ENCODE measurements at regions not wholly inside any gene's neighbourhood (a gene's known extent, or its start where the extent isn't known, plus 50 kb on each side); places are given as distances from the start of the nearest gene placed in this dataset.

GRCh38 chr6:18835976-18836375 is 448.8 kb downstream of the RNF144B start:
- Histone ChIP-seq H4K20me1 (ENCODE audit: insufficient read depth, low read length) (no peaks in the 10 kb centered on the region), H3K4me2 (replicated peaks; ENCODE audit: extremely low read depth, low read length, poor library complexity, severe bottlenecking) (no peak overlapping the region), H3K9ac (ENCODE audit: insufficient read depth, low read length, poor library complexity, severe bottlenecking) (no peak overlapping the region), H3K27ac (ENCODE audit: low read depth in 1 of 2, low read length in 2 of 2) (no peak overlapping the region), H3K4me1 (ENCODE audit: control insufficient read depth in 1 of 2, insufficient read depth in 2 of 2, low read length in 2 of 2) (no peaks in the 10 kb centered on the region), H3K79me2 (ENCODE audit: insufficient read depth, low read length) (no peaks in the 10 kb centered on the region), H3K9me3 (replicated peaks in 1 of 2; ENCODE audit: control insufficient read depth in 1 of 2, insufficient read depth in 1 of 2, low read length in 2 of 2) (no peaks in the 10 kb centered on the region), H3K4me3 (replicated peaks in 1 of 3; ENCODE audit: low read depth in 2 of 3, low read length in 3 of 3) (no peak overlapping the region), H2AFZ (ENCODE audit: insufficient read depth, low read depth, low read length, poor library complexity, severe bottlenecking) (no peak overlapping the region), H3K36me3 (replicated peaks in 1 of 2; ENCODE audit: control insufficient read depth in 1 of 2, insufficient read depth in 2 of 2, low read length in 2 of 2) (no peaks in the 10 kb centered on the region), H3K27me3 (ENCODE audit: control insufficient read depth in 2 of 2, insufficient read depth in 2 of 2, low read length in 2 of 2) (no peaks in the 10 kb centered on the region)
- intact Hi-C loops (cut with micrococcal nuclease) = no loop called here
- Mint-ChIP-seq H3K27me3 (ENCODE audit: low read depth in 3 of 3) (no peaks in the 10 kb centered on the region), H3K36me3 (no peaks in the 10 kb centered on the region), H3K27ac (no peak overlapping the region), H3K4me3 (no peak overlapping the region), H3K4me1 (no peaks in the 10 kb centered on the region), H3K9me3 (peaks cover 0 to 10% (median 2%) of the 10 kb centered on the region in 7 donors)
- DNase-seq = no peak
- no peak for TF ChIP-seq CTCF (IDR thresholded peaks at IDR 0.05)
- WGBS (ENCODE audit: insufficient coverage) = 100% methylated on average over 1 of the region's 9 CpGs

GRCh38 chr6:18837013-18837412 is 449.9 kb downstream of the RNF144B start:
- Mint-ChIP-seq H3K27me3 (ENCODE audit: low read depth in 3 of 3) (no peaks in the 10 kb centered on the region), H3K4me1 (no peaks in the 10 kb centered on the region), H3K36me3 (no peaks in the 10 kb centered on the region), H3K4me3 (no peak overlapping the region), H3K27ac (no peak overlapping the region), H3K9me3 (peaks cover 0 to 13% (median 2%) of the 10 kb centered on the region in 7 donors)
- Histone ChIP-seq H3K27ac (ENCODE audit: low read depth in 1 of 2, low read length in 2 of 2) (no peak overlapping the region), H3K4me1 (ENCODE audit: control insufficient read depth in 1 of 2, insufficient read depth in 2 of 2, low read length in 2 of 2) (no peaks in the 10 kb centered on the region), H3K4me2 (replicated peaks; ENCODE audit: extremely low read depth, low read length, poor library complexity, severe bottlenecking) (no peak overlapping the region), H4K20me1 (ENCODE audit: insufficient read depth, low read length) (no peaks in the 10 kb centered on the region), H3K4me3 (replicated peaks in 1 of 3; ENCODE audit: low read depth in 2 of 3, low read length in 3 of 3) (no peak overlapping the region), H3K9ac (ENCODE audit: insufficient read depth, low read length, poor library complexity, severe bottlenecking) (no peak overlapping the region), H3K36me3 (replicated peaks in 1 of 2; ENCODE audit: control insufficient read depth in 1 of 2, insufficient read depth in 2 of 2, low read length in 2 of 2) (no peaks in the 10 kb centered on the region), H3K9me3 (replicated peaks in 1 of 2; ENCODE audit: control insufficient read depth in 1 of 2, insufficient read depth in 1 of 2, low read length in 2 of 2) (no peaks in the 10 kb centered on the region), H3K79me2 (ENCODE audit: insufficient read depth, low read length) (no peaks in the 10 kb centered on the region), H3K27me3 (ENCODE audit: control insufficient read depth in 2 of 2, insufficient read depth in 2 of 2, low read length in 2 of 2) (no peaks in the 10 kb centered on the region), H2AFZ (ENCODE audit: insufficient read depth, low read depth, low read length, poor library complexity, severe bottlenecking) (no peak overlapping the region)
- intact Hi-C loops (cut with micrococcal nuclease) = no loop called here
- TF ChIP-seq CTCF (IDR thresholded peaks at IDR 0.05) = no peak
- DNase-seq = no peak
- WGBS (ENCODE audit: insufficient coverage) = 92% methylated on average over 3 of the region's 3 CpGs

All from CD14-positive monocyte (primary cell).